ENCODE measurements at regions not wholly inside any gene's neighbourhood (a gene's known extent, or its start where the extent isn't known, plus 50 kb on each side); places are given as distances from the start of the nearest gene placed in this dataset.

DNA sequence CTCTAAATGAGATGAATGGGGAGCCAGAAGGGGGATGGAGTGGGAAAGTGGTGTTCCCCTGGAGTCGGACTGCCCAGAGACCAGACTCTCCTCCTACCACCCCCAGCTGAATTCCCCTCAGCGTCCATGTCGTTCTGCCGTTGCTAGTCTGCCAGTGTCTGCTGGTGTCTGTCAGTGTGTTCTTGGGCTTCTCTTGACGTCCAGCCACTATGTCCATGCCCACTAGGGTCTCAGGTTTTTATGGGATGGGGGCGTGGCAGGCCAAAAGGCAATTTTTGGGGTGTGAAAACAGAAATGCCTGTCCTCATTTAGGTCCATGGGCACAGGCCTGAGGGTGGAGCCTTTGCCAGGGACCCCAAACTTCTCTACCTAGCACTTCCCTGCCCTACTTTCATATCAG is 589.6 kb downstream of the IGSF11 start:
- TF ChIP-seq, protein P1, sequence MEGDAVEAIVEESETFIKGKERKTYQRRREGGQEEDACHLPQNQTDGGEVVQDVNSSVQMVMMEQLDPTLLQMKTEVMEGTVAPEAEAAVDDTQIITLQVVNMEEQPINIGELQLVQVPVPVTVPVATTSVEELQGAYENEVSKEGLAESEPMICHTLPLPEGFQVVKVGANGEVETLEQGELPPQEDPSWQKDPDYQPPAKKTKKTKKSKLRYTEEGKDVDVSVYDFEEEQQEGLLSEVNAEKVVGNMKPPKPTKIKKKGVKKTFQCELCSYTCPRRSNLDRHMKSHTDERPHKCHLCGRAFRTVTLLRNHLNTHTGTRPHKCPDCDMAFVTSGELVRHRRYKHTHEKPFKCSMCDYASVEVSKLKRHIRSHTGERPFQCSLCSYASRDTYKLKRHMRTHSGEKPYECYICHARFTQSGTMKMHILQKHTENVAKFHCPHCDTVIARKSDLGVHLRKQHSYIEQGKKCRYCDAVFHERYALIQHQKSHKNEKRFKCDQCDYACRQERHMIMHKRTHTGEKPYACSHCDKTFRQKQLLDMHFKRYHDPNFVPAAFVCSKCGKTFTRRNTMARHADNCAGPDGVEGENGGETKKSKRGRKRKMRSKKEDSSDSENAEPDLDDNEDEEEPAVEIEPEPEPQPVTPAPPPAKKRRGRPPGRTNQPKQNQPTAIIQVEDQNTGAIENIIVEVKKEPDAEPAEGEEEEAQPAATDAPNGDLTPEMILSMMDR (conservative IDR thresholded peaks at IDR 0.05) = no peak
- TF ChIP-seq EZH2 (IDR thresholded peaks at IDR 0.05; ENCODE audit: low read depth) = no peak

All from PC-9 (cell line).